Mesothelial cell of epicardium (in vitro differentiated cells): ENCODE measurements at regions not wholly inside any gene's neighbourhood (a gene's known extent, or its start where the extent isn't known, plus 50 kb on each side); places are given as distances from the start of the nearest gene placed in this dataset.
"Not testable (repeated sequence)": the region's sequence is repeated elsewhere in the genome, so short reads cannot be mapped to it uniquely, and the experiment has no call there.

ENCODE experiments used
- DNase-seq, 2 experiments: peaks; one replicate each; pipeline ENCODE4 v3.0.0; 2021; ENCODE audit warnings: low spot score in 2 of 2; ENCODE audit not compliant: unreplicated experiment in 2 of 2
- H3K27ac Mint-ChIP-seq: 2 replicates; pipeline ENCODE4 v1.8.0; 2021; ENCODE audit warnings: mixed read lengths
- H3K27me3 Mint-ChIP-seq: 2 replicates; pipeline ENCODE4 v1.8.0; 2021; ENCODE audit warnings: low read depth, mixed read lengths
- H3K36me3 Mint-ChIP-seq: 2 replicates; pipeline ENCODE4 v1.8.0; 2021; ENCODE audit warnings: mixed read lengths
- H3K4me1 Mint-ChIP-seq: 2 replicates; pipeline ENCODE4 v1.8.0; 2021; ENCODE audit warnings: mixed read lengths
- H3K4me3 Mint-ChIP-seq: 2 replicates; pipeline ENCODE4 v1.8.0; 2021; ENCODE audit warnings: mild to moderate bottlenecking, moderate library complexity, mixed read lengths
- H3K9me3 Mint-ChIP-seq: 2 replicates; pipeline ENCODE4 v1.8.0; 2021; ENCODE audit warnings: mixed read lengths
- CTCF ChIP-seq: fragments of 200-600 bp; sonication (generic); IDR thresholded peaks from one replicate; pipeline ENCODE4 v1.5.0; 2021; ENCODE audit warnings: antibody characterized with exemption; ENCODE audit not compliant: unreplicated experiment

GRCh38 chr14:59057551-59057950, 130.9 kb upstream of the DAAM1 start:
- DNase-seq = no peak
- Mint-ChIP-seq H3K9me3 (peaks cover 19% of the 10 kb centered on the region), H3K4me1 (no peaks in the 10 kb centered on the region), H3K4me3 (no peak overlapping the region), H3K27ac (no peak overlapping the region), H3K36me3 (peaks cover 5% of the 10 kb centered on the region), H3K27me3 (no peaks in the 10 kb centered on the region)
- no peak for TF ChIP-seq CTCF

GRCh38 chr14:59058776-59059175, 129.7 kb upstream of the DAAM1 start:
- H3K36me3 Mint-ChIP-seq, DNase-seq, H3K4me1 Mint-ChIP-seq, H3K4me3 Mint-ChIP-seq, H3K27me3 Mint-ChIP-seq, H3K27ac Mint-ChIP-seq: not testable (repeated sequence)
- H3K9me3 Mint-ChIP-seq = peaks cover 26% of the 10 kb centered on the region

GRCh38 chr14:59060841-59061240, 127.6 kb upstream of the DAAM1 start:
- Mint-ChIP-seq H3K27me3 (no peaks in the 10 kb centered on the region), H3K4me3 (no peak overlapping the region), H3K9me3 (peaks cover 39% of the 10 kb centered on the region), H3K27ac (no peak overlapping the region), H3K4me1 (no peaks in the 10 kb centered on the region), H3K36me3 (peaks cover 11% of the 10 kb centered on the region)
- TF ChIP-seq CTCF = no peak
- DNase-seq = no peak

- no peak for TF ChIP-seq CTCF
- no peaks in the 10 kb centered on the region for H3K4me1 Mint-ChIP-seq
Observed at GRCh38 chr14:59061292-59061691, 127.2 kb upstream of the DAAM1 start.

GRCh38 chr14:59063259-59063658, 125.2 kb upstream of the DAAM1 start:
- peaks cover 11% of the 10 kb centered on the region for H3K36me3 Mint-ChIP-seq
- H3K4me1 Mint-ChIP-seq = no peaks in the 10 kb centered on the region
- no peak for TF ChIP-seq CTCF
- H3K27me3 Mint-ChIP-seq = no peaks in the 10 kb centered on the region
- no peak overlapping the region for H3K4me3 Mint-ChIP-seq
- H3K9me3 Mint-ChIP-seq = peaks cover 46% of the 10 kb centered on the region
- H3K27ac Mint-ChIP-seq = no peak overlapping the region
- DNase-seq = no peak

More at GRCh38 chr14:59061292-59061691, 127.2 kb upstream of the DAAM1 start:
- no peak for DNase-seq
- Mint-ChIP-seq H3K27me3 (no peaks in the 10 kb centered on the region), H3K36me3 (peaks cover 11% of the 10 kb centered on the region), H3K9me3 (peaks cover 44% of the 10 kb centered on the region), H3K27ac (no peak overlapping the region), H3K4me3 (no peak overlapping the region)

- peaks cover 29% of the 10 kb centered on the region for H3K9me3 Mint-ChIP-seq
- DNase-seq = no peak
- peak overlapping the region; percentile 22 for H3K27ac Mint-ChIP-seq
- peaks cover 7% of the 10 kb centered on the region for H3K36me3 Mint-ChIP-seq
- peaks cover 9% of the 10 kb centered on the region for H3K4me1 Mint-ChIP-seq
- TF ChIP-seq CTCF = no peak
- no peak overlapping the region for H3K4me3 Mint-ChIP-seq
- no peaks in the 10 kb centered on the region for H3K27me3 Mint-ChIP-seq
Observed at GRCh38 chr14:59067127-59067894, 121.2 kb upstream of the DAAM1 start.
